ENCODE measurements at regions not wholly inside any gene's neighbourhood (a gene's known extent, or its start where the extent isn't known, plus 50 kb on each side); places are given as distances from the start of the nearest gene placed in this dataset.

DNA sequence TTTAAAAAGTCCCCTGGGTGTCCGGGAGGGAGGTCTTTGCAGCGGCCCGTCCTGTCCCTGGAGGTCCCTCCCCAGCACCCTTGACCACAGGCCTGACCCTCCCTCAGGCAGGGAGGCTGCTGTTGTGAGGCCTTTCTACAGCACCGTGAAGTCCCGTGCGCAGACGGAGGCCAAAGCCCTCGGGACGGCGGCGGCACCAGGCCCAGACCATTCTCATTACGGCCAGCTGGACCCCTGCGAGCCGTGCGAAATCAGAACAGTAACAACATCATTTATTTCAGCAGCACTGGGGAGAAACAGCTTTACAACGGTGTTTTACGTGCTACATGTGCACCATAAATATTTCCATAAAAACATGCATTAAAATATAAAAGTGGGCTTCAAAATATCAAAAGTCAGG is 101.4 kb upstream of the ACTRT2 start:
- DNase-seq (ENCODE audit: low read depth in 1 of 2, low spot score in 1 of 2) = no peak
- Histone ChIP-seq H3K27ac (no peak overlapping the region), H3K36me3 (no peaks in the 10 kb centered on the region), H3K9me3 (ENCODE audit: low read depth) (no peaks in the 10 kb centered on the region), H3K4me3 (no peak overlapping the region), H3K4me1 (ENCODE audit: low read depth) (no peaks in the 10 kb centered on the region), H3K27me3 (no peaks in the 10 kb centered on the region)
- TF ChIP-seq, protein P1, sequence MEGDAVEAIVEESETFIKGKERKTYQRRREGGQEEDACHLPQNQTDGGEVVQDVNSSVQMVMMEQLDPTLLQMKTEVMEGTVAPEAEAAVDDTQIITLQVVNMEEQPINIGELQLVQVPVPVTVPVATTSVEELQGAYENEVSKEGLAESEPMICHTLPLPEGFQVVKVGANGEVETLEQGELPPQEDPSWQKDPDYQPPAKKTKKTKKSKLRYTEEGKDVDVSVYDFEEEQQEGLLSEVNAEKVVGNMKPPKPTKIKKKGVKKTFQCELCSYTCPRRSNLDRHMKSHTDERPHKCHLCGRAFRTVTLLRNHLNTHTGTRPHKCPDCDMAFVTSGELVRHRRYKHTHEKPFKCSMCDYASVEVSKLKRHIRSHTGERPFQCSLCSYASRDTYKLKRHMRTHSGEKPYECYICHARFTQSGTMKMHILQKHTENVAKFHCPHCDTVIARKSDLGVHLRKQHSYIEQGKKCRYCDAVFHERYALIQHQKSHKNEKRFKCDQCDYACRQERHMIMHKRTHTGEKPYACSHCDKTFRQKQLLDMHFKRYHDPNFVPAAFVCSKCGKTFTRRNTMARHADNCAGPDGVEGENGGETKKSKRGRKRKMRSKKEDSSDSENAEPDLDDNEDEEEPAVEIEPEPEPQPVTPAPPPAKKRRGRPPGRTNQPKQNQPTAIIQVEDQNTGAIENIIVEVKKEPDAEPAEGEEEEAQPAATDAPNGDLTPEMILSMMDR (IDR thresholded peaks at IDR 0.05; ENCODE audit: low read depth, low read length) = no peak

GRCh38 chr1:2920421-2921015 is 100.7 kb upstream of the ACTRT2 start:
- DNase-seq (ENCODE audit: low read depth in 1 of 2, low spot score in 1 of 2) = no peak

GRCh38 chr1:2921970-2922686 is 99.1 kb upstream of the ACTRT2 start:
- H3K9me3 ChIP-seq (ENCODE audit: low read depth) = no peaks in the 10 kb centered on the region
- H3K27me3 ChIP-seq = no peaks in the 10 kb centered on the region
- H3K4me3 ChIP-seq = no peak overlapping the region
- DNase-seq (ENCODE audit: low read depth in 1 of 2, low spot score in 1 of 2) = no peak
- TF ChIP-seq, protein P1 (IDR thresholded peaks at IDR 0.05; ENCODE audit: low read depth, low read length) = peak; percentile 28
- no peaks in the 10 kb centered on the region for H3K4me1 ChIP-seq (ENCODE audit: low read depth)
- H3K36me3 ChIP-seq = no peaks in the 10 kb centered on the region
- no peak overlapping the region for H3K27ac ChIP-seq

More at GRCh38 chr1:2920421-2921015, 100.7 kb upstream of the ACTRT2 start:
- H3K27ac ChIP-seq = no peak overlapping the region
- TF ChIP-seq, protein P1 (IDR thresholded peaks at IDR 0.05; ENCODE audit: low read depth, low read length) = no peak
- H3K27me3 ChIP-seq = no peaks in the 10 kb centered on the region
- H3K36me3 ChIP-seq = no peaks in the 10 kb centered on the region
- no peaks in the 10 kb centered on the region for H3K4me1 ChIP-seq (ENCODE audit: low read depth)
- no peak overlapping the region for H3K4me3 ChIP-seq
- no peaks in the 10 kb centered on the region for H3K9me3 ChIP-seq (ENCODE audit: low read depth)

GRCh38 chr1:2923351-2923750 is 97.9 kb upstream of the ACTRT2 start:
- TF ChIP-seq, protein P1 (IDR thresholded peaks at IDR 0.05; ENCODE audit: low read depth, low read length) = no peak
- Histone ChIP-seq H3K4me1 (ENCODE audit: low read depth) (no peaks in the 10 kb centered on the region), H3K27ac (no peak overlapping the region), H3K36me3 (no peaks in the 10 kb centered on the region), H3K4me3 (no peak overlapping the region), H3K9me3 (ENCODE audit: low read depth) (no peaks in the 10 kb centered on the region), H3K27me3 (no peaks in the 10 kb centered on the region)
- no peak for DNase-seq (ENCODE audit: low read depth in 1 of 2, low spot score in 1 of 2)

DNA sequence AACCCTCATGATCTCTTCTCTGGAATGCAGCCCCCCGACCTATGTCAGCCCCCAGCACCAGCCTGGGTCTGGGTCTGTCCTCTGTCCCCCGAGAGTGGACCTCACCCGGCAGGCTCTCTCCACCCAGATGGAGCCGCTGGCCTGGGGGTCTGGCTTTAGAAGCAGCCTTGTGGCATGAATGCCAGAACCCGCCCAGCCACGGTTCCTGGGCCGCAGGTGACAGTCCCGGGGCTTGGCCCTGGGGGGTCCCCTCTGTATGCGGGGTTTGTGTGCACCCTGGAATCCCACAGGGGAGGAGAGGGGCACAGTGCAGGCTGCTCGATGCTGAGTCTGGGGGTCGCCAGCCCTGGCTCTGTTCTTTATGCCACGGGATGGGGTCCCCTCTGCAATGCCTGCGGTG is 96.0 kb upstream of the ACTRT2 start:
- H3K4me3 ChIP-seq = no peak overlapping the region
- no peak overlapping the region for H3K27ac ChIP-seq
- no peaks in the 10 kb centered on the region for H3K27me3 ChIP-seq
- peaks cover 3% of the 10 kb centered on the region for H3K9me3 ChIP-seq (ENCODE audit: low read depth)
- TF ChIP-seq, protein P1 (IDR thresholded peaks at IDR 0.05; ENCODE audit: low read depth, low read length) = no peak
- H3K36me3 ChIP-seq = no peaks in the 10 kb centered on the region
- DNase-seq (ENCODE audit: low read depth in 1 of 2, low spot score in 1 of 2) = no peak
- H3K4me1 ChIP-seq (ENCODE audit: low read depth) = no peaks in the 10 kb centered on the region
